GM18502 (cell line): ENCODE measurements at regions not wholly inside any gene's neighbourhood (a gene's known extent, or its start where the extent isn't known, plus 50 kb on each side); places are given as distances from the start of the nearest gene placed in this dataset.

ENCODE experiments used
- ATAC-seq: cut with Tn5 transposase; IDR thresholded peaks from one replicate; pipeline ENCODE4 v1.9.1; 2021; ENCODE audit warnings: mild to moderate bottlenecking; ENCODE audit not compliant: unreplicated experiment, poor library complexity

DNA sequence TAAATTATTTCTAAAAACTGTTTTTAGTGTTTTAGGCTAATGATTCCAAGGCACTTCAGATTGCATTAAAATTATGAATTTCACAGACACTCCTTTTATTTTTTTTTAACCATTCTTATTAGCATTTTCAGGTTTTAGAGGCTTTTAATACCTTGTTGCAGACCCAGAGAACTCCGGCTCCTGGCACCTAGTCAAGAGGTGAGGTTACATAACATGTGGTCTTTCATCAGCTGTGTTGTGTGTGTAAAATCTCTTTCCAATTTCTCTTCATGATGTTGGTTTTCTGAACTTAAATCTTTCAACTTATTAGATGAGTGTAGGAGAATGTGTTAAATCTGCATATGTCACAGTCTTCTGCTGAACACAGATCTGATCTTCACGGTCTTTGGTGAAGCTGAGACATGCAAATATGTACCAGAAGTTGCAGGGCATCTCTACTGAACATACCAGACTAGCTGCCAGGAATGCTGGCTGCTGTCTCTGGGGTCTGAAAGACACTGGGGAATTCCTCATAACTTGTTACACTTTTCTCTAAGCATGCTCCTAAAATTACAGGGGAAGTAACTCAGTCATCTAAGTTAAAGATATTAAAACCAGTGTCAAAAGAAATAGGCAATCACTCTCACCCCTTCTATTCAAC is 1165.3 kb downstream of the EFNB2 start:
- no peak for ATAC-seq

DNA sequence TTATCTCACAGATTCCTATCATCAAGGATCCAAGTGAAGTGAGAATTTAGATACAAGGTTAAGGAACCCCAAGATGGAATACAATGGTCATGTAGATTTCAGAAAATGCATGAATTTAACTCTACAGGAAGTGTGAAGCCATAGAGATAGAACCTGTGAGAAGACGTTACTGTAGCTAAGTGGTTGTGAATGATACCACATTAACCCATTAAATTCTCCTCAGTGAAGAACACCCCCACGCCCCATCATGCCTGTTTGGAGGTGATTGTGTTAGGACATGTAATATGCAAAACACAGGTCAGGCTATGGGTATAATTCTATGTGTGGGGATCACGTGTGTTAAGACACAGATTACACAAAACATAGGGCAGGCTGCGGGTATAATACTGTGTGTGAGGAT is 1166.7 kb downstream of the EFNB2 start:
- ATAC-seq, result no peak

DNA sequence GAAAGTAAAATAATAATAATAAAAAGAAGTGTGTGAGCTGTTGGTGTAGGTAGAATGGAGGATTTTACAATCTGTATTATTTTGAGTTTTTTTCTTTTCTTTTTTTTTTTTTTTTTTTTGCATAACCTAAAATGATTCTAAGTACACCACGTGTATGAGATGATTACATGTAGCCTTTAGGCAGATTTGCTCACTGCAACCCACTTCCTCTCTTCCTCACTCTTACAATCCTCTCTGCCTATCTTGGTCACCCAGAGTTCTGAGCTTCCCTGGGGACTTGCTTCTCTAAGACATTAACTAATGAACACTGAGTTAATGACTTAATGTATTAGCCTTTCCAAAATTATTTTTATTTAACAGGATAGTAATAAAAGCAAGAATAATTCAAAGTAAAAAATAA is 1169.6 kb downstream of the EFNB2 start:
- ATAC-seq, result no peak

GRCh38 chr13:105365021-105365550 is 1170.4 kb downstream of the EFNB2 start:
- no peak for ATAC-seq

GRCh38 chr13:105364191-105364590 is 1171.3 kb downstream of the EFNB2 start:
- no peak for ATAC-seq

DNA sequence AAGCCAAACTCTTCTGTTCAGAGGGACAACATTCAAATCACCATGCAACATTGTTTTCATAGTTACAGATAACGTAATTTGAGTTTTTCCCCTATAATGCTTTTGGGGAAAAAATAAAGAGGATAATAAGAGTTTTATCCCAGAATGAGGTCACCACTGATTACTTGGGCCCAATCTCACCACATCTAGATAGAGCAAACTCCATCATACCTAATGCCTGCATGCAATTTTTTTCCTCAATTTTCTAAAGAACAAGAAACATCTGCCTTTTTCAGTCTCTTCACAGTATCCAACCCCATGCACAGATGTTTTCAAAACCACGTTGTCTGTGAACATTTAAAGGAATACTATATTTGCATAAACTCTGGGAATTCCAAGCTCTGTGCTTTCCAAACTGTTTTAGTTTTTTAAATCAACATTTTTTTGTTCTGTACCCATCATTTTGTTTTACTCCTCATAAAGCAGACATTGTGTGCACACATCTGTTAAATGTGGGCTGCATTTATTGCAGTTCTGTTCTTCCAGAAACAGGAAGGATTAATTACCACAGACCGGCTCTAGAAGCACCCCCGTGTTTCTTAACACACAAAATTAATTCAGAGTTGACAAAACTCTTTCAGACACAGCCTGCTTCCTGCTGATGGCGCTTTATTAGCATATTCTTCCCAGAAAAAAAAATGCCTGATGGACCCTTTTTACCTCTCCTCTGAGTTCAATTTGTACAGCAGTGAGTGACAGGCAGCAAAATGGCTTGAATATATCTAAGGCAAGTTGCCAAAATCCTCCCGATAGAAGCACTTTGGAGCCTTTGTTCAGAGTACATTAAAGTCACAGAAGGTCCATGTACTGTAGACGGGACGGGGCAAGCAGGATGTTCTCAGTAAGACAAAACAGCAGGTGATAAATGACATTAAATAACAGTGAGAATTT is 1171.9 kb downstream of the EFNB2 start:
- no peak for ATAC-seq

GRCh38 chr13:105353654-105354053 is 1181.8 kb downstream of the EFNB2 start:
- no peak for ATAC-seq

- no peak for ATAC-seq
Measured at GRCh38 chr13:105349082-105349723, 1186.3 kb downstream of the EFNB2 start.

DNA sequence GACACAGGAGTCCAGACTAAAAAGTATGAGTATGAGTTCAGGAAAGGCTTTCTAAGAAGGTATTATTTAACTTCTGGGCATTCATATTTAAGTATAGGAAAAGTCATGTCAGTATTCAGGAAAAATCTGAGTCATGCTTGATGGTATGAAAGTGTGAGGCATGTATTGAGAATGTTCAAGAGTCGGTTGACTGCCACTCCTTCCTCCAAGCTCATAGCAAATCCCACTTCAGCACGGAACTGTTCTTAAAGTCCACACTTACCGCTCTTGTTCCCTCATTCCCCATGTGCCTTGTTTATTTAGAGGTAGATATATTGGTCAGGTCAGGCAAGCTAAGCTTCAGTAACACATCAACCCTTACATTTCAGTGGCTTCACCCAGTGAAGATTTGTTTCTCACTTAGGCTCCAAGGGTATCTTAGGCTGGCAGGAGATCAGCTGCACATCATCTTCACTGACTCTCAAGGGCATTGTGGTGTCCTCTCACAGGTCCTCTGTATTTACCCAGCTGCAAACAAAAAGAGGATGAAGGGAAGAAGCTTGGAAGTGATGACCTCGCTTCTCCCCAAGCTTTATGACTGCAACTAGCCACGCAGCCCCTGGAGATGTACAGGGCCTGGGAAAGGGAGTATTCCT is 1189.2 kb downstream of the EFNB2 start:
- no peak for ATAC-seq

DNA sequence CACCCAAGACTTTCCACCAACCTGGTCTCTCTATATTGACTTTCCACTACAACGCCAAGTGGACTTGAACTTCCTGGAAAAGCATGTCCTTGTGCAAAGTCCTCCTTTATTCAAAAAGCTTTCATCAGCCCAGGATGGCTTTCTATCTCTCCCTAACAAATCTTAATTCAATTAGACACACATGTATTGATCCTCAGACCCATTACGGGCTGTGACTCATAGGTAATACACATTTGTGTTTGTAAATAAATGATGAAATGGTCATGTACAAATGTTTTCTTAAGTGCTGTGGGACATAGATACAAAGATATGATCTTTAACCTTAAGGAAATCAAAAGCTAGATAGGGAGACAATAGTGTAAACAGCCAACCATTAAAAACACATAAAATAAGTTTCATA is 1189.7 kb downstream of the EFNB2 start:
- ATAC-seq, result no peak

DNA sequence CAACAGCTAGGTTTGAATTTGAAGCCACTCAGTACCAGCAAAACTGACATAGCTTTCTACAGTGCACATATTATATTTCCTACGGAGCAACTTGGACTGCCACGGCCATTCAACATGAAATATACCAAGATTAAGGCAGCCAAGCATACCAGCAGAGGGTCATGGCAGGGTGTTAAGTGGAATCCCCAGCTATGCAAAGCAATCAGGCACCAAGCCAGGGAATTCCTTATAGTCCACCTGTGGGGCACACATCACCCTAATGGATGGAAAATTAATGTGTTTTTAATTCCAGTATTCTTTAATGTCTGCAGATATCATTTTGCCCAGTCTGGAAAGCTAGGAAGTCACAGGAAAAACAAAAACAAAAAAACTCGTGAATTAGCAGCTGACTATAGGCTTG is 1190.3 kb downstream of the EFNB2 start:
- no peak for ATAC-seq

DNA sequence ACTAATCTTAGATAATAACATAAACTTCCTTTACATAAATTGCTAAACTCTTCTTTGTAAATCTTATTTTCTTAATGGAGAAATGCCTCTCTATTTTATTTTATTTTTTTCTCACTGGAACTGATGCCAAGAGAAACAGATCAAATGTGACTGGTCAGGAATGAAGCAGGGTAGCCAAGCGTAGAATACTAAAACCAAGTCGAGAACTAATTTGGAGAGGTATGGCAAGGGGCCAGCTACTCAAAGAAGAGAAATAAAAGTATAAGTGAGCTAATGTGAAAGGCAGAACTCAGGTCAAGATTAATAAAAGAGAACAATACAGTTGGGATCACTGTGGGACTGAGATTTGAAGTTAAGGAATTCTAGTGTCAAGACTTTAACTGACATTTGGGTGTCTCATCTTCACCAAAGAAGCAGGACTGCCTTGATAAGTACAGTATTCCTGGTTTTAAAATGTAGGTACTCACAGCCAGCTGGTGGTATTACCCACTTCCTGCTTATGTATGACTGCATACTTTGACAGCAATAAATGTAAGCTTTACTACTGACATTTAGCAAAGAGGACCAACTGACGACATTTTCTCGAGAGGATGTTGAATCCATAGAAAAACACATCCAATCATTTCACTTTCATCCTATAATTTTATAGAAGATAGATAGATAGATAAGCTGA is 1192.2 kb downstream of the EFNB2 start:
- ATAC-seq, result no peak

GRCh38 chr13:105342281-105342820 is 1193.1 kb downstream of the EFNB2 start:
- ATAC-seq, result no peak

- no peak for ATAC-seq
Measured at GRCh38 chr13:105341758-105342157, 1193.7 kb downstream of the EFNB2 start.

GRCh38 chr13:105341256-105341655 is 1194.2 kb downstream of the EFNB2 start:
- no peak for ATAC-seq

- no peak for ATAC-seq
Measured at GRCh38 chr13:105340061-105340606, 1195.3 kb downstream of the EFNB2 start.

GRCh38 chr13:105338773-105339172 is 1196.7 kb downstream of the EFNB2 start:
- ATAC-seq, result no peak

DNA sequence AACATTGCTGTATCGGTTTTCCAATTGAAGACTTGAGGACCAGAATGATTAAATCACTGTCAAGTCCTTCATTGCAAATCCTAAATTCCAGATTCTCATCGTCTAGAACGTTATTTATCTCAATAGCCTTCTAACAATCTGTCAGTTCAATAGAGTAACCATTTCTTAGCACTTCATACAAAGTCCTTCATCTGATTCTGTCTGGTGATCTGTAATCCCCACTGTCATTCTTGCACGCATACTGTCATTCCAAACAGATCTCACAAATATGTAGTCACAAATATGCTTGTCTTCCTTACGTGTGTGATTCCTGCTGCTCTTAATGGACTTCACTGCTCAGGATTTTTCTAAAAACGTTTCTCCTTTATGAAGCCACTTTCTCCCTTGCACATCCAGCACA is 1197.5 kb downstream of the EFNB2 start:
- no peak for ATAC-seq
